ENCODE measurements at regions not wholly inside any gene's neighbourhood (a gene's known extent, or its start where the extent isn't known, plus 50 kb on each side); places are given as distances from the start of the nearest gene placed in this dataset.

- in situ Hi-C loops (cut with MboI; ENCODE audit: low sequenced_read_pairs) (no loop called here), dilution Hi-C loops (cut with HindIII; ENCODE audit: low sequenced_read_pairs, unreplicated experiment) (no loop called here), intact Hi-C loops (cut with micrococcal nuclease) (no loop called here)
- Histone ChIP-seq H4K8ac (ENCODE audit: low read depth in 2 of 2, low read length in 2 of 2) (no peak overlapping the region), H3K18ac (ENCODE audit: low read depth, low read length) (no peak overlapping the region), H3K4me2 (ENCODE audit: low read depth, low read length) (no peak overlapping the region), H3K4me3 (ENCODE audit: insufficient read depth, low read depth, low read length) (no peak overlapping the region), H3K36me3 (ENCODE audit: control insufficient read depth, insufficient read depth, low read length) (no peaks in the 10 kb centered on the region), H3K14ac (replicated peaks; ENCODE audit: low read depth, low read length) (no peak overlapping the region), H2BK20ac (ENCODE audit: low read depth, low read length) (no peak overlapping the region), H2AK9ac (replicated peaks; ENCODE audit: low read depth, low read length, poor library complexity) (no peak overlapping the region), H4K20me1 (ENCODE audit: insufficient read depth, low read length) (no peaks in the 10 kb centered on the region), H3K79me1 (ENCODE audit: low read depth in 1 of 2, low read length in 2 of 2) (no peaks in the 10 kb centered on the region), H3K56ac (ENCODE audit: extremely low read depth, insufficient read depth, low read length) (no peak overlapping the region), H4K91ac (ENCODE audit: insufficient read depth, low read depth, low read length) (no peak overlapping the region), H2BK15ac (ENCODE audit: low read depth, low read length) (no peak overlapping the region), H3K27ac (ENCODE audit: insufficient read depth, low read length) (no peak overlapping the region), H2AFZ (replicated peaks; ENCODE audit: low read length, poor library complexity) (no peak overlapping the region), H2AK5ac (ENCODE audit: low read depth, low read length) (no peak overlapping the region), H3K4ac (ENCODE audit: low read depth, low read length) (no peak overlapping the region), H3K27me3 (ENCODE audit: control insufficient read depth, insufficient read depth, low read length) (peaks cover 4% of the 10 kb centered on the region), H3K23ac (ENCODE audit: low read depth, low read length) (no peak overlapping the region; the same call in 1 of the 2 replicates), H3K9me3 (ENCODE audit: control insufficient read depth, insufficient read depth, low read length) (no peaks in the 10 kb centered on the region), H3K9ac (ENCODE audit: low read depth, low read length) (no peak overlapping the region), H2BK5ac (ENCODE audit: low read depth, low read length, poor library complexity, severe bottlenecking) (no peak overlapping the region), H2BK120ac (ENCODE audit: low read depth, low read length) (no peak overlapping the region), H3K9me1 (ENCODE audit: insufficient read depth, low read length) (peaks cover 6% of the 10 kb centered on the region), H3K4me1 (ENCODE audit: control insufficient read depth, insufficient read depth, low read length) (peaks cover 5% of the 10 kb centered on the region), H4K5ac (ENCODE audit: low read depth, low read length) (no peak overlapping the region)
- BruUV-seq (replicated peaks) = no TSS peak
- ATAC-seq (ENCODE audit: low read depth) = no peak
- no peak for DNase-seq
- no peak for TF ChIP-seq ELK1 (IDR thresholded peaks at IDR 0.05; ENCODE audit: borderline replicate concordance, low read depth, low read length)
- no peak for TF ChIP-seq POLR2A (IDR thresholded peaks at IDR 0.05; ENCODE audit: low read depth, low read length)
- TF ChIP-seq BHLHE40 (IDR thresholded peaks at IDR 0.05; ENCODE audit: low read depth, low read length) = no peak
- TF ChIP-seq FOS (IDR thresholded peaks at IDR 0.05; ENCODE audit: low read depth, low read length) = no peak
- TF ChIP-seq NFE2L2 (IDR thresholded peaks at IDR 0.05; ENCODE audit: low read depth, low read length) = no peak
- no peak for TF ChIP-seq MXI1 (IDR thresholded peaks at IDR 0.05; ENCODE audit: borderline replicate concordance, low read depth, low read length)
- TF ChIP-seq RAD21 (IDR thresholded peaks at IDR 0.05; ENCODE audit: low read length) = no peak
- no peak for TF ChIP-seq CTCF (conservative IDR thresholded peaks at IDR 0.05; ENCODE audit: low read depth, low read length)
- TF ChIP-seq MAFK (IDR thresholded peaks at IDR 0.05; ENCODE audit: low read depth, low read length) = no peak
- no peak for TF ChIP-seq CHD1 (IDR thresholded peaks at IDR 0.05; ENCODE audit: low read depth, low read length)
- ChIA-PET POLR2A (ENCODE audit: unreplicated experiment) (no interaction called here), CTCF (no interaction called here)
- WGBS, 2 experiments (ENCODE audit: extremely low coverage in 2 of 2, insufficient read length in 1 of 2) = 100% methylated on average over 1 of the region's 4 CpGs; no CpG with 5 or more reads in 1 of the 2 experiments
Observed at GRCh38 chr11:19656140-19656541, 56.5 kb upstream of the NAV2 start.
